HG03432 (cell line): ENCODE measurements at regions not wholly inside any gene's neighbourhood (a gene's known extent, or its start where the extent isn't known, plus 50 kb on each side); places are given as distances from the start of the nearest gene placed in this dataset.

Experiments used
- ATAC-seq: cut with Tn5 transposase; IDR thresholded peaks from one replicate; pipeline ENCODE4 v1.9.1; 2021; ENCODE audit warnings: mild to moderate bottlenecking, moderate library complexity; ENCODE audit not compliant: unreplicated experiment

GRCh38 chr20:22908944-22909343 is 126.2 kb upstream of the SSTR4 start:
- no peak for ATAC-seq

GRCh38 chr20:22909436-22909835 is 125.7 kb upstream of the SSTR4 start:
- no peak for ATAC-seq

GRCh38 chr20:22910287-22910852 is 124.7 kb upstream of the SSTR4 start:
- ATAC-seq: no peak

DNA sequence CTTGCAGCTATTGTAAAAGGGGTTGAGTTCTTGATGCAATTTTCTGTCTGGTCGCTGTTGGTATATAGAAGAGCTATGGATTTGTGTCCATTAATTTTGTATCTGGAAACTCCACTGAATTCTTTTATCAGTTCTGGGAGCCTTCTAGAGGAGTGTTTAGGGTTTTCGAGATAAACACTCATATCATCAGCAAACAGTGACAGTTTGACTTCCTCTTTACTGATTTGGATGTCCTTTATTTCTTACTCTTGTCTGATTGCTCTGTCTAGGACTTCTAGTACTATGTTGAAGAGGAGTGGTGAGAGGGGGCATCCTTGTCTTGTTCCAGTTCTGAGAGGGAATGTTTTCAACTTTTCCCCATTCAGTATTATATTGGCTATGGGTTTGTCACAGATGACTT is 120.8 kb upstream of the SSTR4 start:
- no peak for ATAC-seq

GRCh38 chr20:22915512-22915911 is 119.6 kb upstream of the SSTR4 start:
- no peak for ATAC-seq

- no peak for ATAC-seq
These were observed 118.9 kb upstream of the SSTR4 start for GRCh38 chr20:22916021-22916842.

- ATAC-seq: no peak
These were observed 116.7 kb upstream of the SSTR4 start for GRCh38 chr20:22918286-22918983.

- ATAC-seq: no peak
These were observed 114.2 kb upstream of the SSTR4 start for GRCh38 chr20:22920898-22921297.

- peak; percentile 26 for ATAC-seq
These were observed 113.3 kb upstream of the SSTR4 start for GRCh38 chr20:22921595-22922421.

DNA sequence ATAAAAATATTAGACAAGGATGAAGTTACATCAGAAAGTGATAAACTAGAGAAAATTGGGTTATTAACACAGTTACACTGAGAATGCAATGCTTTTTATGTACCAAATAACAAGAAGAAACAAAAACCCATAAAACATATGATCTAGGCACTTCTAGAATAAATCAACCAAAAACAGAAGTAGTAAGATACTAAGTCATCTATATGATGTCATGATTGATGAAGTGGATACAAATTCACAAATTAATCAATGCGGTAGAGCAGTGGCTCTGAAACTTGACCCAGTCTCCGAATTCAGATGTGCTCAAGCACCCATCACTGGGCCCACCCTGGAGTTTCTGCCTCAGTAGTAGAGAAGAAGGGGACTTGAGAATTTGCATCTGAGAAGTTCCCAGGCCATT is 112.1 kb upstream of the SSTR4 start:
- ATAC-seq: no peak

GRCh38 chr20:22924046-22924737 is 110.9 kb upstream of the SSTR4 start:
- no peak for ATAC-seq

- ATAC-seq: no peak
These were observed 110.0 kb upstream of the SSTR4 start for GRCh38 chr20:22924949-22925612.

DNA sequence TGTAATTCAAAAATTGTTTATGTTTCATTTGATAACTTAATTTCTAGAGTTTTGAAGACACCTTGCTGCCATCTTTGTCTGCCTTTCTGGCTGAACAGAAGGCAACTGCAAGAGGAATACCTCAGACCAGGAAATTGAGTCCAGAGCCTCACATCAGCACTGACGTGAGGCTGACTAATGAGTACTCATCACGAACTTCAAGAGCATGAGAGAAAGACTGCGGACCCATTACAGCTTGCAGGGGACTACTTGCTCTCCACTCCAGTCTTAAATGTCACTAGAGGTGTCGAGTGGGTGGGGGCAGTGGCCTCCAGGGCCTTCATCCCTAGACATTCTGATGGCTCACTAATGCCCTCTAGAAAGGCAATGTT is 109.5 kb upstream of the SSTR4 start:
- ATAC-seq: no peak

DNA sequence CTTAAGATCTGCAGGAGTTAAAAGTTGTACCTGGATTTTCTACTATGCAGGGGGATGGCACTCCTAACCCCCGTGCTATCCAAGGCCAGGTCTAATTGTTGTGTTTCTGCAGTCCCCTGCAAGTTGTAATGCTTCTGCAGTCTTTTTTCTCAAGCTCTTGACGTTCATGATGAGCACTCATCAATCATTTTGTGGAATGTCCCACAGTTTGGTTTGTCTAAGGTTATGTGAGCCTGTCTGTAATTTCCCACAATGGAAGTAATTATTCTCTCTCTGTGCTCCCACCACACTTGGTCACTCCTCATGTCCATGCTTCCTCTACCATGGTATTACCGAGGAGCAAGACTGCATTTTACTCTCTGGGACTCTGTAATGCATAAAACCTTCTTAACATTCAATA is 107.6 kb upstream of the SSTR4 start:
- ATAC-seq: no peak

- ATAC-seq: no peak
These were observed 106.4 kb upstream of the SSTR4 start for GRCh38 chr20:22928679-22929078.

DNA sequence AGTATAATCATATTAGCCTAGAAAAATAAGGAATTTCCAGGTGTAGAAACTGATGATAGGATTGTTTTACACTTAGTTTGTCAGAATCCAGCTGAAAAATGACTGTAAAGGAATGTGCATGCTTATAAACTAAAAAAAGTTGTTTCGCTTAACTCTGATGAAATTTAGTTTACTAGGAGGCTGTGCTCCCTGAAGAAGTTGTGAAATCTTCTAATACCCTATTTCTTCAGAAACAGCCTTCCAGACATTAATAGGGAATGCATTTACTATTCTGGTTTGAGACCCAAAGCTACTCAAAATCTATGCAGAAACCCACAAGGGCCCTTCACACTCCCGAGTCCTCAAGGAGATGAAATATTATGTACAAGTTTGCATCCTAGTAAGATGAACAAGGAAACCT is 105.5 kb upstream of the SSTR4 start:
- no peak for ATAC-seq

GRCh38 chr20:22931653-22932608 is 103.2 kb upstream of the SSTR4 start:
- no peak for ATAC-seq

DNA sequence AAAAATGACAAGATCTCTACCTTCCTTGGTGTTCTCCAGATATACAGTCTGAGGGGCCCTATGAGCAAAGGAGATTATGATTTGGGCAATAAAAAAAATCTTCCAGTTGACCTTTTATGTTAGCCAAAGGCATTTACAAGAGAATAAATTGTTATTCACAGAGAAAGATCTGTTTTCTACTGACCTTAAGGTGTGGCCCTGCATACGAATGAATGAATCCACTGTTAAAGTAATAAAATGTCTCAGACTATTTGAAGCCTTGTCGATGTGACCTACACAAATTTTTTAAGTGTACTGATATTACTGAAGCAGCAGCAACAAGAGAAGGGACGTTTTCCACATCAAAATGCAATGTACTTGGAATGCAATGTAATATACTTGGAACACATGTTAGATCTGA is 95.9 kb upstream of the SSTR4 start:
- no peak for ATAC-seq

GRCh38 chr20:22940350-22940749 is 94.8 kb upstream of the SSTR4 start:
- no peak for ATAC-seq
